HG02678 (cell line): ENCODE measurements at regions not wholly inside any gene's neighbourhood (a gene's known extent, or its start where the extent isn't known, plus 50 kb on each side); places are given as distances from the start of the nearest gene placed in this dataset.

Source experiments
- ATAC-seq: cut with Tn5 transposase; IDR thresholded peaks from one replicate; pipeline ENCODE4 v1.9.1; 2021; ENCODE audit warnings: mild to moderate bottlenecking, moderate library complexity; ENCODE audit not compliant: unreplicated experiment

GRCh38 chr11:43602670-43603069 lies 77.9 kb upstream of the HSD17B12 start:
- ATAC-seq, result no peak

GRCh38 chr11:43614214-43614613 lies 66.3 kb upstream of the HSD17B12 start:
- no peak for ATAC-seq

GRCh38 chr11:43619863-43620505 lies 60.6 kb upstream of the HSD17B12 start:
- no peak for ATAC-seq

- no peak for ATAC-seq
Observed at GRCh38 chr11:43626798-43627197, 53.7 kb upstream of the HSD17B12 start.
